BLaER1 (cell line): ENCODE measurements at regions not wholly inside any gene's neighbourhood (a gene's known extent, or its start where the extent isn't known, plus 50 kb on each side); places are given as distances from the start of the nearest gene placed in this dataset.
"Not testable (repeated sequence)": the region's sequence is repeated elsewhere in the genome, so short reads cannot be mapped to it uniquely, and the experiment has no call there.

ENCODE experiments used
- H3K27ac ChIP-seq: shearing (Covaris generic); formaldehyde crosslinking; 2 replicates; pipeline ENCODE4 v1.8.1; 2022
- H3K27me3 ChIP-seq: shearing (Covaris generic); formaldehyde crosslinking; 2 replicates; pipeline ENCODE4 v1.8.1; 2022
- H3K36me3 ChIP-seq: shearing (Covaris generic); formaldehyde crosslinking; 2 replicates; pipeline ENCODE4 v1.8.1; 2022
- H3K4me1 ChIP-seq: shearing (Covaris generic); formaldehyde crosslinking; 2 replicates; pipeline ENCODE4 v1.8.1; 2022
- H3K4me2 ChIP-seq: shearing (Covaris generic); formaldehyde crosslinking; 2 replicates; pipeline ENCODE4 v1.8.1; 2022
- H3K4me3 ChIP-seq: shearing (Covaris generic); formaldehyde crosslinking; 2 replicates; pipeline ENCODE4 v1.8.1; 2022
- H3K9ac ChIP-seq: shearing (Covaris generic); formaldehyde crosslinking; 2 replicates; pipeline ENCODE4 v1.8.1; 2022
- H3K9me3 ChIP-seq: shearing (Covaris generic); formaldehyde crosslinking; 2 replicates; pipeline ENCODE4 v1.8.1; 2022
- H4K20me1 ChIP-seq: shearing (Covaris generic); formaldehyde crosslinking; 2 replicates; pipeline ENCODE4 v1.8.1; 2022
- Cebpa-rat ChIP-seq: shearing (Covaris generic); IDR thresholded peaks from 2 replicates; pipeline ENCODE4 v1.8.1; 2022

DNA sequence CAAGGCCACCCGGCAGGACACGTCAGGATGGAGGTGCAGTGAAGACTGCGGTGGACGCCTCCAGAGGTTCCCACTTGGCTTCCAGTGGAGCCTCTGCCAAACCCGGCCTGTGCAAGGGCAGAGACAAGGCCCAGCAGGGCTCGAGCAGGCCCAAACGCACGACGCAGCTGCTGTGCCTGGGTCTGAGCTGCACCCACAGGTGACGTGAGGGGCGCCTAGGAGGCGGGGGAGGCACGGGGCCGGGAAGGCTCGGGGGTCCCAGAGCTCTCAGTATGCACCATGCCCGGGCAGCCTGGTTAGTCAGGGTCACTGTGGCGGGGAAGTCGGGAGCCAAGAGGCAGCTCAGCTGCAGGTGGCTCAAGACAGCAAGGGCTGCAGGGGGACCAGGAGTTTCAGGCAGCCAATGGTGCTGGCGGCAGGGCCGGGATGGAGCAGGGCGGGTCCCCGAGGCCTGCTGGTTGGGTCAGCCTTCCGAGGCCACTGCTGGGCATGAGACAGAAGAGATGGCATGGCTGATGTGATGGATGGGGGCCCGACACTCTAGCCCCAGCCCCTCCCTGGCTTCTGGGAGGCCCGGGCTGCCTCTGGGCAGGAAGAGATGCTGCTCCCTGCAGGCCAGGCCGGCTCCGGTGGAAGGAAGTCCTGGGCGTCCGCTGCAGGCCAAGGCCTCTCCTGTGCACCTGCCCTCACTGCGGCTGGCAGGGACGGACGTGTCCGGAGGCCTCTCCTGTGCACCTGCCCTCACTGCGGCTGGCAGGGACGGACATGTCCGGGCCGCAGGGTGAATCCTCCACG lies 72.2 kb upstream of the CFAP46 start:
- Histone ChIP-seq H3K4me2 (no peak overlapping the region), H3K9me3 (peaks cover 11% of the 10 kb centered on the region; the same call in 1 of the 2 replicates), H3K27me3 (no peaks in the 10 kb centered on the region), H4K20me1 (no peaks in the 10 kb centered on the region), H3K36me3 (no peaks in the 10 kb centered on the region), H3K4me3 (no peak overlapping the region), H3K27ac (no peak overlapping the region), H3K9ac (no peak overlapping the region), H3K4me1 (peaks cover 10% of the 10 kb centered on the region; the same call in 1 of the 2 replicates)
- TF ChIP-seq Cebpa-rat = no peak

DNA sequence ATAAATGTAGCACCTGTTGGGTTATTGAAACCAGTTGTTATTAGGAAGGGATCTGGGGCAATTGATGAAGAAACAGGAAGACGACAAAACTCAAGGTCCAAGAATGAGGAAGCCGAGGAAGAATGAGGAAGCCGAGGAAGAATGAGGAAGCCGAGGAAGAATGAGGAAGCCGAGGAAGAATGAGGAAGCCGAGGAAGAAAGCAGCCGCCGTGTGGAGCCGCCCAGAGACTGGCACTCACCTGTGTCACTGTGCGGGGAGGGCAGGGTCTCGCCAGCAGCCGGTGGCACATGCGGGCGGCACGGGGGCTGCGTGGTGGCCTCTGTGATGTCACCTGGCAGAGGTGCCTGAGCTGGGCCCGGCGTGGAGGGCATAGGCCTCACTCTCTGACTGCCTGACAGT lies 71.1 kb upstream of the CFAP46 start:
- H4K20me1 ChIP-seq = no peaks in the 10 kb centered on the region
- no peak overlapping the region for H3K4me2 ChIP-seq
- H3K4me3 ChIP-seq = no peak overlapping the region
- TF ChIP-seq Cebpa-rat = no peak
- H3K36me3 ChIP-seq = no peaks in the 10 kb centered on the region
- H3K27me3 ChIP-seq = no peaks in the 10 kb centered on the region
- H3K9ac ChIP-seq = no peak overlapping the region
- no peak overlapping the region for H3K27ac ChIP-seq
- H3K9me3 ChIP-seq = peaks cover 11% of the 10 kb centered on the region; the same call in 1 of the 2 replicates
- H3K4me1 ChIP-seq = peaks cover 18% of the 10 kb centered on the region; the same call in 1 of the 2 replicates

DNA sequence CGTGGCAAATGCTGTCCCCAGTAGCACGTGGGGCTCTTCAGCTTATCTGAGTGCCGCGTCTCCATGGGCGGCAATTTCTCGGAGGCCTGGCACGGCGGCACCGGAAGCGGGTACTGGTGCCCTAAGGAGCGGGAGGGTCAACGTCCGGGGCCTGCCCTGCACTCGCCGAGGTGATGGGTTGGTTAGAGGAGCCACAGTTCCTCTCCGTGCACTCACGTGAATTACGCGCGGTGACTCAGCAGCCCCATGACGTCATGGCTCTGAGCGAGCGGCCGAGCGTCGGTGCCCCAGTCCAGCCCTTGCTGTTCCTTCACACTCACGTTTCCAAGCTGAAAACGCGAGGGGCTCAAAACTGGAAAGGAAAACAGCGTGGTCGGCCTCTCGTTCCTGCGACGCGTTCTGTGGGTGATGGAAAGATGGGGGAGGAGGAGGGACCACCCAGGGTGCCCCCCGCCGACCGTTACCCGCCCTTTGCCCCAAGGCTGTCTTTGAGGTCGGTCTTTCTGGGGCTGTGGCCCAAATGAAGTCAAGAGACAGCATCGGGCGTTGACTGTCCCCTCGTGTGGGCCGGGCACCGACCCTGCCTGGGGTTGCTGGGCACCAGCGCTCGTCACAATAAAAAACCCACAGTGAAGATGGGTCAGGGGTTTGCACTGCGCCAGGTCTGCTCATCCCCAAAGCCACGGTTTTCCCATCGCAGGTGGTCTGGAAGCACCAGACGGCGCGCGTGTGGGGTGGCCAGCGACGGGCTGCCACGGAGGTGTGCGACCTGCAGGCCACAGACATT lies 70.4 kb upstream of the CFAP46 start:
- no peak for TF ChIP-seq Cebpa-rat
- Histone ChIP-seq H3K4me2 (no peak overlapping the region), H3K4me3 (no peak overlapping the region), H3K4me1 (peaks cover 18% of the 10 kb centered on the region; the same call in 1 of the 2 replicates), H3K36me3 (no peaks in the 10 kb centered on the region), H3K9me3 (peaks cover 11% of the 10 kb centered on the region; the same call in 1 of the 2 replicates), H3K9ac (no peak overlapping the region), H3K27ac (no peak overlapping the region), H4K20me1 (no peaks in the 10 kb centered on the region), H3K27me3 (no peaks in the 10 kb centered on the region)

DNA sequence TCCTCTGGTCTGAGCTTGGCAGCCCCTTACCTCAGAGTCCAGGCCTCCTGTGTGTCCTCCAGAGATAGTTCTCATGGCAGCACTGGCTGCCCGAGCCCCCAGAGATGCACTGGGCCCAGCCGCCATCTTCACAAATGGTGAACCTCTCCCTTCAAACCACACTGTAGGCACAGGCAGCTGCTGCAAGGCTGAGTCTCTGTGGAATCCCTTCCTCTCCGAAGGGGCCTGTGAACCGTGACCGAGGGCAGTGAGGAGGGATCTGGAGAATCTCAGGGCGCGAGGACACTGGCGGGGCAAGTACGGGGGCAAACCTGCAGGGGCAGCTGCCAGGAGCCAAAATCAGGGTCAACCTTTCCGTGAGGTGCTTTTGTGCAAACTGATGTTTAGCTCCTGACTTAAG lies 69.5 kb upstream of the CFAP46 start:
- Histone ChIP-seq H3K27me3 (no peaks in the 10 kb centered on the region), H3K9me3 (peaks cover 3% of the 10 kb centered on the region; the same call in 1 of the 2 replicates), H3K36me3 (no peaks in the 10 kb centered on the region), H3K9ac (no peak overlapping the region), H4K20me1 (no peaks in the 10 kb centered on the region), H3K4me3 (no peak overlapping the region), H3K4me2 (peak overlapping the region; percentile 18; the same call in 1 of the 2 replicates), H3K4me1 (peaks cover 26% of the 10 kb centered on the region; the same call in 1 of the 2 replicates), H3K27ac (no peak overlapping the region)
- TF ChIP-seq Cebpa-rat = no peak

DNA sequence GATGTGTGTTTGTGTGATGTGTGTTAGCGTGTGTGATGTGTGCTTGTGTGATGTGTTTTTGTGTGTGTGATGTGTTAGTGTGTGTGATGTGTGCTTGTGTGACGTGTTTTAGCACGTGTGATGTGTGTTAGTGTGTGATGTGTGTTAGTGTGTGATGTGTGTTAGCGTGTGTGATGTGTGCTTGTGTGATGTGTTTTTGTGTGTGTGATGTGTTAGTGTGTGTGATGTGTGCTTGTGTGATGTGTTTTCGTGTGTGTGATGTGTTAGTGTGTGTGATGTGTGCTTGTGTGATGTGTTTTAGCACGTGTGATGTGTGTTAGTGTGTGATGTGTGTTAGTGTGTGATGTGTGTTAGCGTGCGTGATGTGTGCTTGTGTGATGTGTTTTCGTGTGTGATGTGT lies 69.0 kb upstream of the CFAP46 start:
- not testable (repeated sequence) for H3K27ac ChIP-seq, H3K27me3 ChIP-seq, H3K9ac ChIP-seq, H3K36me3 ChIP-seq, H4K20me1 ChIP-seq, H3K9me3 ChIP-seq, H3K4me3 ChIP-seq
- H3K4me2 ChIP-seq = 0 out of 2 replicates have a peak overlapping the region, but pooled peaks have one; percentile 18
- peaks cover 31% of the 10 kb centered on the region; the same call in 1 of the 2 replicates for H3K4me1 ChIP-seq

DNA sequence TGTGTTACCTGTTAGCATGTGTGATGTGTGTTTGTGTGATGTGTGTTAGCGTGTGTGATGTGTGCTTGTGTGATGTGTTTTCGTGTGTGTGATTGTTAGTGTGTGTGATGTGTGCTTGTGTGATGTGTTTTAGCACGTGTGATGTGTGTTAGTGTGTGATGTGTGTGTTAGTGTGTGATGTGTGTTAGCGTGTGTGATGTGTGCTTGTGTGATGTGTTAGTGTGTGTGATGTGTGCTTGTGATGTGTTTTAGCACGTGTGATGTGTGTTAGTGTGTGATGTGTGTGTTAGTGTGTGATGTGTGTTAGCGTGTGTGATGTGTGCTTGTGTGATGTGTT lies 68.4 kb upstream of the CFAP46 start:
- not testable (repeated sequence) for H4K20me1 ChIP-seq, H3K36me3 ChIP-seq, H3K9me3 ChIP-seq, H3K4me3 ChIP-seq, H3K27me3 ChIP-seq, H3K9ac ChIP-seq, H3K4me2 ChIP-seq, H3K27ac ChIP-seq
- peaks cover 37% of the 10 kb centered on the region for H3K4me1 ChIP-seq

DNA sequence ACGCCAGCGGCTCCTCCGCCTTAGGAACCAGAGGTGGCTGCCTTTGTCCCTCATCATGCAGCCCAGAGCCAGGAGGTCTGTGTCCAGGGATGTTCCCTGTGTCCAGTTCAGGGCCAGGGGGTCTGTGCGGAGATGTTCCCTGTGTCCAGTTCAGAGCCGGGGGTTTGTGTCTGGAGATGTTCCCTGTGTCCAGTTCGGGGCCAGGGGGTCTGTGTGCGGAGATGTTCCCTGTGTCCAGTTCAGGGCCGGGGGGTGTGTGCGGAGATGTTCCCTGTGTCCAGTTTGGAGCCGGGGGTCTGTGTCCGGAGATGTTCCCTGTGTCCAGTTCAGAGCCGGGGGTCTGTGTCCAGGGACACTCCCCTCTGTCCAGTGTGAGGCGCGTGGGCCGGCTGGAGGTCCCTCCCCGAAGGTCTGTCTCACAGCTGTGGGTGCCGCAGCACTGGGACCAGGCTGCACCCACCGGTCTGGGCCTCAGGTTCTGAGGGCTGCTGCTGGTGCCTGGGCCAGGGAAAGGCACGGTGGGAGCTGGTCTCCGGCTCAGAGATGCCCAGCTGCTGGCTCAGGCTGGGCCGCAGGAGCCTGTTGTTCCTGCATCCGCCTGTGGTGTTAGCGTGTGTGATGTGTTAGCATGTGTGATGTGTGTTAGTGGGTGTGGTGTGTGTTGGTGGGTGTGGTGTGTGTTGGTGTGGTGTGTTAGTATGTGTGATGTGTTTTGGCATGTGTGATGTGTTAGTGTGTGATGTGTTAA lies 67.9 kb upstream of the CFAP46 start:
- Histone ChIP-seq H3K27me3 (0 out of 2 replicates have a peak, but pooled peaks cover under 1% of the 10 kb centered on the region), H3K9ac (no peak overlapping the region), H3K9me3 (no peaks in the 10 kb centered on the region)

DNA sequence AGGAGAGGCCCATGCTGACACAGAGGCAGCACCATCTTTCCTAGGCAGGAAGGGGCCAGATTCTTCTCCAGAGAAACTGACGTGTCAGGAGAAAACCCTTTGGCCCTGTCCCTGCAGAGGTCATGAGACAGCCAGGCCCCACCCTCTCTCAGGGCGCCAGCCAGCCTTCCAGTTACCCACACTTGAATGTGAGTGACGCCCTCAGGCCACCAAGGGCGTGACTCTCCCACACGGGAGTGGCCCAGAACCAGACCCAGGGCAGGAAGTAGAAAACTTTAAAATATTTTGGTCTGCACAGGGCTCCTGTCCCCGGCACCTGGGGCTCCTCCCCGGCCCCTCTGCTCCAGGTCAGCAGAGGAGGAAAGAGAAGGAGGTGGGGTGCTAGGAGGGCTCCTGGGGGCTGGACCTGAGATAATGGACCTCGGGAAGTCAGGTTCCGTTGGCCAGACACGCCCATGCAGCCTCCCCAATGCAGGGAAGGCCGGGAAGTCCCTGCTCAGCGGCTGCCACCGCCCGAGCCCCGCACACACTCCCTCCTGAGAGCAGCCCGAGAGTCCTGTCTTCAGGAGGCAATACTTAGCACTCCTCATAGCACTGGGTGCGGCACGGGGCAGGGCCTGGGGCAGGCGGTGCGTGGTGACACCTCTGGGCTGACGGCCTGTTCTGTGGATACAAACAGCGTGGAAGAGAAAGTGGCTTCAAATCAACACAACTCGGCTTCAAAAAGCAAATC lies 67.0 kb upstream of the CFAP46 start:
- no peak overlapping the region for H3K27ac ChIP-seq
- H3K9ac ChIP-seq = no peak overlapping the region
- TF ChIP-seq Cebpa-rat = no peak
- no peaks in the 10 kb centered on the region for H4K20me1 ChIP-seq
- H3K4me2 ChIP-seq = peak overlapping the region; percentile 18
- H3K27me3 ChIP-seq = 0 out of 2 replicates have a peak, but pooled peaks cover 3% of the 10 kb centered on the region
- H3K4me1 ChIP-seq = peaks cover 51% of the 10 kb centered on the region
- no peak overlapping the region for H3K4me3 ChIP-seq
- H3K36me3 ChIP-seq = no peaks in the 10 kb centered on the region
- no peaks in the 10 kb centered on the region for H3K9me3 ChIP-seq

More for the DNA sequence above, 67.9 kb upstream of the CFAP46 start:
- H3K4me1 ChIP-seq = peaks cover 42% of the 10 kb centered on the region
- TF ChIP-seq Cebpa-rat = no peak
- H4K20me1 ChIP-seq = no peaks in the 10 kb centered on the region
- no peak overlapping the region for H3K4me2 ChIP-seq
- no peaks in the 10 kb centered on the region for H3K36me3 ChIP-seq
- H3K4me3 ChIP-seq = no peak overlapping the region
- H3K27ac ChIP-seq = no peak overlapping the region

DNA sequence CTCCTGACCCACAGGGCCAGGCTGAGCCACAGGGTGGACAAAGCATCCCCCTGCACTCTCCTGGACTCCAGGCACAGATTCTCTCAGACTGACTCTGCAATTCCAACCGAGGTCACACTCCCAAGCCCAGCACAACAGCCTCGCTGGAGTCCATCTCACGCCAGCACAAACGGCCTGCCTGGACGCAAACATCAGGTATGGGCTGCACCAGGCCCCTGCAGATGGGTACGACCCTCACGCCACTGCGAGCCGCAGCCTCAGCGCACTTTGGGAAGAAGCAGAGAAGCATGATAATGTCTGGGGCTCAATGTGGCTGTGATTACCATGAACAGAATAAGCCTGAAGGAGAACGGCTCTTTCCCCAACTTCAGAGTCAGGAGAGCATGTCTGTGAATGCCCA lies 66.4 kb upstream of the CFAP46 start:
- Histone ChIP-seq H3K4me3 (no peak overlapping the region), H3K9ac (no peak overlapping the region), H3K9me3 (no peaks in the 10 kb centered on the region), H3K27me3 (0 out of 2 replicates have a peak, but pooled peaks cover 3% of the 10 kb centered on the region), H3K4me1 (peaks cover 52% of the 10 kb centered on the region), H4K20me1 (no peaks in the 10 kb centered on the region), H3K4me2 (0 out of 2 replicates have a peak overlapping the region, but pooled peaks have one; percentile 18), H3K27ac (no peak overlapping the region), H3K36me3 (no peaks in the 10 kb centered on the region)
- TF ChIP-seq Cebpa-rat = no peak
